Vagina (tissue), 2 donors: ENCODE measurements at regions not wholly inside any gene's neighbourhood (a gene's known extent, or its start where the extent isn't known, plus 50 kb on each side); places are given as distances from the start of the nearest gene placed in this dataset.

Experiments used
- CTCF ChIP-seq, 3 experiments: fragments of 450-650 bp in 2 of 3; fragments of 200-600 bp in 1 of 3; sonication (generic) in 1 of 3; IDR thresholded peaks; one replicate each; pipeline ENCODE4 v1.5.1; 2017 to 2019; ENCODE audit warnings: antibody characterized with exemption in 3 of 3, mild to moderate bottlenecking in 2 of 3, moderate library complexity in 2 of 3
- POLR2AphosphoS5 ChIP-seq, 2 donors: sonication (generic); formaldehyde crosslinking; IDR thresholded peaks; one replicate each; pipeline ENCODE4 v1.9.0; 2017; ENCODE audit warnings: antibody characterized with exemption in 2 of 2, mild to moderate bottlenecking in 2 of 2, low read depth in 1 of 2; ENCODE audit not compliant: insufficient read depth in 1 of 2

DNA sequence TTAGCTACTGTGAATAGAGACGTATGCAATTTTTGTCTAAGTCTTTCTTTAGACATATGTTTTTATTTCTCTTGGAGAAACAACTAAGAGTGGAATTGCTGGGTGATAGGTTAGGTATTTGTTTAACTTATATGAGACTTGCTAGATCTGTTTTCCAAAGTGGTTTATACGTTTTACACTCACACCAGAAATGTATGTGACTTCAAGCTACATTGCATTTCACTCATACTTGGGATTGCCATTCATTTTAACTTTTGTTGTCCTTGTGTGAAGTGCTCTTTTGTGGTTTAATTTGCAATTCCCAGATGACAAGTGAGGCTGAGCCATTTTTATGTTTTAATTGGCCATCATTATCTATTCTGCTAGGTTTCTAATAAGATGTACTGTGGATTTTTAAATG, 817.2 kb downstream of the GLUD2 start:
- TF ChIP-seq CTCF (IDR thresholded peaks at IDR 0.05) (no peak), POLR2AphosphoS5 (IDR thresholded peaks at IDR 0.05; ENCODE audit: insufficient read depth in 1 of 2, low read depth in 1 of 2) (no peak)
